Liver (tissue), 8 donors: ENCODE measurements at regions not wholly inside any gene's neighbourhood (a gene's known extent, or its start where the extent isn't known, plus 50 kb on each side); places are given as distances from the start of the nearest gene placed in this dataset.

ENCODE experiments used
- DNase-seq: peaks from one replicate; pipeline ENCODE4 v3.0.0-alpha.2; 2017; ENCODE audit warnings: low spot score
- H3K27ac ChIP-seq, 2 donors: one replicate each; pipeline ENCODE4 v1.7.0; 2013; ENCODE audit warnings: inconsistent platforms in 2 of 2, low read length in 2 of 2, control low read depth in 1 of 2, low read depth in 1 of 2, mild to moderate bottlenecking in 1 of 2
- H3K27me3 ChIP-seq, 4 donors: one replicate each; pipeline versions ENCODE4 v1.6.1 to v1.7.0; 2013; ENCODE audit warnings: low read length in 3 of 4, inconsistent platforms in 1 of 4, mild to moderate bottlenecking in 1 of 4, moderate library complexity in 1 of 4; ENCODE audit not compliant: control insufficient read depth in 4 of 4, insufficient read depth in 4 of 4
- H3K36me3 ChIP-seq, 4 donors: one replicate each; pipeline versions ENCODE4 v1.6.1 to v1.7.0; 2013; ENCODE audit warnings: low read length in 3 of 4, mild to moderate bottlenecking in 3 of 4, low read depth in 1 of 4, moderate library complexity in 1 of 4; ENCODE audit not compliant: control insufficient read depth in 4 of 4, insufficient read depth in 3 of 4
- H3K4me1 ChIP-seq, 4 donors: one replicate each; pipeline versions ENCODE4 v1.6.1 to v1.7.0; 2013; ENCODE audit warnings: low read length in 3 of 4, mild to moderate bottlenecking in 3 of 4, moderate library complexity in 1 of 4; ENCODE audit not compliant: control insufficient read depth in 4 of 4, insufficient read depth in 4 of 4
- H3K4me3 ChIP-seq, 3 donors: one replicate each; pipeline versions ENCODE4 v1.6.1 to v1.7.0; 2013; ENCODE audit warnings: low read length in 3 of 3, control low read depth in 1 of 3, low read depth in 1 of 3, mild to moderate bottlenecking in 1 of 3
- H3K9ac ChIP-seq, 2 donors: one replicate each; pipeline ENCODE4 v1.7.0; 2013; ENCODE audit warnings: low read length in 2 of 2, mild to moderate bottlenecking in 2 of 2, moderate library complexity in 2 of 2, control low read depth in 1 of 2, low read depth in 1 of 2
- H3K9me3 ChIP-seq, 4 donors: one replicate each; pipeline versions ENCODE4 v1.6.1 to v1.7.0; 2013; ENCODE audit warnings: low read length in 3 of 4; ENCODE audit not compliant: control insufficient read depth in 4 of 4
- EGR1 ChIP-seq, 2 donors: IDR thresholded peaks; 2 replicates each; pipeline ENCODE4 v1.6.1; 2016 to 2018; ENCODE audit warnings: antibody characterized with exemption in 2 of 2, low read depth in 2 of 2
- FOXA1 ChIP-seq: IDR thresholded peaks from 2 replicates; pipeline ENCODE4 v1.6.1; 2016; ENCODE audit warnings: antibody characterized with exemption
- FOXA2 ChIP-seq: IDR thresholded peaks from 2 replicates; pipeline ENCODE4 v1.6.1; 2016; ENCODE audit warnings: antibody characterized with exemption
- GABPA ChIP-seq, 2 donors: IDR thresholded peaks in 1 of 2; conservative IDR thresholded peaks in 1 of 2; 2 replicates each; pipeline ENCODE4 v1.6.1; 2016; ENCODE audit warnings: antibody characterized with exemption in 2 of 2, mild to moderate bottlenecking in 1 of 2, moderate library complexity in 1 of 2
- HNF4A ChIP-seq, 2 donors: conservative IDR thresholded peaks; 2 replicates each; pipeline ENCODE4 v1.6.1; 2016; ENCODE audit warnings: antibody characterized with exemption in 2 of 2, mild to moderate bottlenecking in 2 of 2
- HNF4G ChIP-seq: IDR thresholded peaks from 2 replicates; pipeline ENCODE4 v1.6.1; 2016; ENCODE audit warnings: antibody characterized with exemption
- JUND ChIP-seq, 2 donors: IDR thresholded peaks; 2 replicates each; pipeline ENCODE4 v1.6.1; 2016; ENCODE audit warnings: antibody characterized with exemption in 2 of 2
- NR2F2 ChIP-seq: IDR thresholded peaks from 2 replicates; pipeline ENCODE4 v1.6.1; 2016; ENCODE audit warnings: antibody characterized with exemption
- RAD21 ChIP-seq, 2 donors: IDR thresholded peaks; 2 replicates each; pipeline ENCODE4 v1.6.1; 2016; ENCODE audit warnings: antibody characterized with exemption in 2 of 2, mild to moderate bottlenecking in 2 of 2
- RXRA ChIP-seq, 2 donors: IDR thresholded peaks; 2 replicates each; pipeline ENCODE4 v1.6.1; 2017 to 2018; ENCODE audit warnings: antibody characterized with exemption in 2 of 2, mild to moderate bottlenecking in 1 of 2
- SP1 ChIP-seq: IDR thresholded peaks from 2 replicates; pipeline ENCODE4 v1.6.1; 2018; ENCODE audit warnings: antibody characterized with exemption, mild to moderate bottlenecking
- TAF1 ChIP-seq: conservative IDR thresholded peaks from 2 replicates; pipeline ENCODE4 v1.6.1; 2016; ENCODE audit warnings: antibody characterized with exemption, mild to moderate bottlenecking
- YY1 ChIP-seq: IDR thresholded peaks from 2 replicates; pipeline ENCODE4 v1.6.1; 2016; ENCODE audit warnings: antibody characterized with exemption, mild to moderate bottlenecking
- ZBTB33 ChIP-seq: IDR thresholded peaks from 2 replicates; pipeline ENCODE4 v1.6.1; 2016; ENCODE audit warnings: antibody characterized with exemption
- WGBS: extraction: QIAGEN DNeasy Blood & Tissue Kit; methylation state at CpG from one replicate; pipeline ENCODE4 v1.1.7; 2013; 5-methylcytosine and 5-hydroxymethylcytosine counted together
- TF ChIP-seq, protein P1 (sequence below): IDR thresholded peaks from 2 replicates; pipeline ENCODE4 v1.6.1; 2016; ENCODE audit warnings: antibody characterized with exemption
- TF ChIP-seq, protein P2 (sequence below): IDR thresholded peaks from 2 replicates; pipeline ENCODE4 v1.6.1; 2016; ENCODE audit warnings: antibody characterized with exemption
- TF ChIP-seq, protein P3 (sequence below): fragments of 150-350 bp; IDR thresholded peaks from 2 replicates; pipeline ENCODE4 v1.5.1; 2017; ENCODE audit warnings: improper control_type of control experiment, low read depth, low read length; ENCODE audit not compliant: missing input control
- TF ChIP-seq, protein P4 (sequence below): IDR thresholded peaks from 2 replicates; pipeline ENCODE4 v1.6.1; 2016; ENCODE audit warnings: antibody characterized with exemption, mild to moderate bottlenecking
- donor health status: healthy.
- donor health status: healthy.
- donor health status: healthy.
- donor health status: healthy.
- donor health status: healthy.

DNA sequence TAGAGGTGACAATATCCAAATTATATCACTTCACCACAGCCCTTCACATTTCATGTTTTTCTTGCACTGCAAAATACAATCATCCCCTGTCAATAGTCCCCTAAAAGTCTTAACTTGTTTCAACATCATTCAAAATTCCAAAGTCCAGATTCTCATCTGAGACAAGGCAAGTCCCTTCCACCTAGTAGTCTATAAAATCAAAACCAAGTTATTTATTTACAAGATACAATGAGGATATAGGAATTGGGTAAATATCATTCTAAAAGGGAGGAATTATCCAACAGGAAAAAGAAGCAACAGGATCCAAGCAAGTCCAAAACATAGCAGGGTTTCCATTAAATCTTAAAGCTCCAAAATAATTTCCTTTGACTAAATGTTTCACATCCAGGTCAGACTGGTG is 1076.1 kb upstream of the TMEFF2 start:
- no peak for DNase-seq
- Histone ChIP-seq H3K36me3 (no peaks in the 10 kb centered on the region), H3K9me3 (no peaks in the 10 kb centered on the region), H3K4me1 (no peaks in the 10 kb centered on the region), H3K9ac (no peak overlapping the region), H3K4me3 (no peak overlapping the region), H3K27ac (no peak overlapping the region), H3K27me3 (no peaks in the 10 kb centered on the region)
- TF ChIP-seq, protein P1, sequence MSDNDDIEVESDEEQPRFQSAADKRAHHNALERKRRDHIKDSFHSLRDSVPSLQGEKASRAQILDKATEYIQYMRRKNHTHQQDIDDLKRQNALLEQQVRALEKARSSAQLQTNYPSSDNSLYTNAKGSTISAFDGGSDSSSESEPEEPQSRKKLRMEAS: no peak
- TF ChIP-seq TAF1: no peak
- no peak for TF ChIP-seq JUND (IDR thresholded peaks at IDR 0.05)
- TF ChIP-seq HNF4G: no peak
- no peak for TF ChIP-seq EGR1 (IDR thresholded peaks at IDR 0.05; ENCODE audit: low read depth in 2 of 2)
- TF ChIP-seq RAD21 (IDR thresholded peaks at IDR 0.05): no peak
- TF ChIP-seq FOXA1: no peak
- TF ChIP-seq RXRA (IDR thresholded peaks at IDR 0.05): no peak
- TF ChIP-seq YY1: no peak
- TF ChIP-seq FOXA2: no peak
- TF ChIP-seq, protein P2, sequence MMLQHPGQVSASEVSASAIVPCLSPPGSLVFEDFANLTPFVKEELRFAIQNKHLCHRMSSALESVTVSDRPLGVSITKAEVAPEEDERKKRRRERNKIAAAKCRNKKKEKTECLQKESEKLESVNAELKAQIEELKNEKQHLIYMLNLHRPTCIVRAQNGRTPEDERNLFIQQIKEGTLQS: no peak

DNA sequence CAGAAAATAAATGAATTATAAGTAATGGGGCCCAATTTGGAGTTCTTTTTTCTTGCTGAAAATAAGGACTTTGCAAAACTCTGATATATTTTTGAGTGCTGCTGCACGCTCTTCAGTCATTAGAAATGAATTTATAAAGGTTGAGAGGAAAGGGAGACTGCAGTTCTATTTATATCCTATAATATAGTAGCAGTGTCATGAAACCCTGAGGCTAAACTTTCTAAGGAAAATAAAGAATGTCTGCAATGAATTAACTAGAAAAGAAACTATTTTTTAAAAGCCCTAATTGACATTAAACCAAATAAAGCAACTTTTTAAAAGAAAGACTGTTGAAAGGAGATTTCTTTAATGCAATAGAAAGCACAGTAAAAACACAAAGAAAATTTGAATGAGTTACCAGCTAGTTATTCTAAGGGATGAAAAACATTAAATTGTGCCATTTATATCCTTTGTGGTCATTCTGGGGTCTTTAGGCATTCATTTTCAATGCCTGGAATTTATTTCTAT is 1072.8 kb upstream of the TMEFF2 start:
- no peaks in the 10 kb centered on the region for H3K9me3 ChIP-seq

More for the DNA sequence above, 1072.8 kb upstream of the TMEFF2 start:
- H3K27ac ChIP-seq: no peak overlapping the region
- no peaks in the 10 kb centered on the region for H3K4me1 ChIP-seq
- H3K9ac ChIP-seq: no peak overlapping the region
- TF ChIP-seq, protein P2: no peak
- TF ChIP-seq HNF4A (conservative IDR thresholded peaks at IDR 0.05) (no peak), FOXA1 (no peak), ZBTB33 (no peak), FOXA2 (no peak), RAD21 (IDR thresholded peaks at IDR 0.05) (no peak), TAF1 (no peak), YY1 (no peak), GABPA (IDR thresholded peaks at IDR 0.05 in 1 of 2, conservative IDR thresholded peaks at IDR 0.05 in 1 of 2) (no peak), JUND (IDR thresholded peaks at IDR 0.05) (no peak), EGR1 (IDR thresholded peaks at IDR 0.05; ENCODE audit: low read depth in 2 of 2) (no peak), NR2F2 (no peak), HNF4G (no peak), SP1 (no peak), RXRA (IDR thresholded peaks at IDR 0.05) (no peak)
- TF ChIP-seq, protein P3, sequence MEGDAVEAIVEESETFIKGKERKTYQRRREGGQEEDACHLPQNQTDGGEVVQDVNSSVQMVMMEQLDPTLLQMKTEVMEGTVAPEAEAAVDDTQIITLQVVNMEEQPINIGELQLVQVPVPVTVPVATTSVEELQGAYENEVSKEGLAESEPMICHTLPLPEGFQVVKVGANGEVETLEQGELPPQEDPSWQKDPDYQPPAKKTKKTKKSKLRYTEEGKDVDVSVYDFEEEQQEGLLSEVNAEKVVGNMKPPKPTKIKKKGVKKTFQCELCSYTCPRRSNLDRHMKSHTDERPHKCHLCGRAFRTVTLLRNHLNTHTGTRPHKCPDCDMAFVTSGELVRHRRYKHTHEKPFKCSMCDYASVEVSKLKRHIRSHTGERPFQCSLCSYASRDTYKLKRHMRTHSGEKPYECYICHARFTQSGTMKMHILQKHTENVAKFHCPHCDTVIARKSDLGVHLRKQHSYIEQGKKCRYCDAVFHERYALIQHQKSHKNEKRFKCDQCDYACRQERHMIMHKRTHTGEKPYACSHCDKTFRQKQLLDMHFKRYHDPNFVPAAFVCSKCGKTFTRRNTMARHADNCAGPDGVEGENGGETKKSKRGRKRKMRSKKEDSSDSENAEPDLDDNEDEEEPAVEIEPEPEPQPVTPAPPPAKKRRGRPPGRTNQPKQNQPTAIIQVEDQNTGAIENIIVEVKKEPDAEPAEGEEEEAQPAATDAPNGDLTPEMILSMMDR: no peak
- TF ChIP-seq, protein P4, sequence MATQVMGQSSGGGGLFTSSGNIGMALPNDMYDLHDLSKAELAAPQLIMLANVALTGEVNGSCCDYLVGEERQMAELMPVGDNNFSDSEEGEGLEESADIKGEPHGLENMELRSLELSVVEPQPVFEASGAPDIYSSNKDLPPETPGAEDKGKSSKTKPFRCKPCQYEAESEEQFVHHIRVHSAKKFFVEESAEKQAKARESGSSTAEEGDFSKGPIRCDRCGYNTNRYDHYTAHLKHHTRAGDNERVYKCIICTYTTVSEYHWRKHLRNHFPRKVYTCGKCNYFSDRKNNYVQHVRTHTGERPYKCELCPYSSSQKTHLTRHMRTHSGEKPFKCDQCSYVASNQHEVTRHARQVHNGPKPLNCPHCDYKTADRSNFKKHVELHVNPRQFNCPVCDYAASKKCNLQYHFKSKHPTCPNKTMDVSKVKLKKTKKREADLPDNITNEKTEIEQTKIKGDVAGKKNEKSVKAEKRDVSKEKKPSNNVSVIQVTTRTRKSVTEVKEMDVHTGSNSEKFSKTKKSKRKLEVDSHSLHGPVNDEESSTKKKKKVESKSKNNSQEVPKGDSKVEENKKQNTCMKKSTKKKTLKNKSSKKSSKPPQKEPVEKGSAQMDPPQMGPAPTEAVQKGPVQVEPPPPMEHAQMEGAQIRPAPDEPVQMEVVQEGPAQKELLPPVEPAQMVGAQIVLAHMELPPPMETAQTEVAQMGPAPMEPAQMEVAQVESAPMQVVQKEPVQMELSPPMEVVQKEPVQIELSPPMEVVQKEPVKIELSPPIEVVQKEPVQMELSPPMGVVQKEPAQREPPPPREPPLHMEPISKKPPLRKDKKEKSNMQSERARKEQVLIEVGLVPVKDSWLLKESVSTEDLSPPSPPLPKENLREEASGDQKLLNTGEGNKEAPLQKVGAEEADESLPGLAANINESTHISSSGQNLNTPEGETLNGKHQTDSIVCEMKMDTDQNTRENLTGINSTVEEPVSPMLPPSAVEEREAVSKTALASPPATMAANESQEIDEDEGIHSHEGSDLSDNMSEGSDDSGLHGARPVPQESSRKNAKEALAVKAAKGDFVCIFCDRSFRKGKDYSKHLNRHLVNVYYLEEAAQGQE: no peak
- TF ChIP-seq, protein P1: no peak
- no peaks in the 10 kb centered on the region for H3K36me3 ChIP-seq
- no peaks in the 10 kb centered on the region for H3K27me3 ChIP-seq
- DNase-seq: no peak
- no peak overlapping the region for H3K4me3 ChIP-seq
- 87% methylated on average over 1 of the region's 1 CpG for WGBS
